COLO668 (cell line): ENCODE measurements at regions not wholly inside any gene's neighbourhood (a gene's known extent, or its start where the extent isn't known, plus 50 kb on each side); places are given as distances from the start of the nearest gene placed in this dataset.

Experiments used
- DNase-seq: peaks from one replicate; lab custom pipeline; 2025; ENCODE audit not compliant: unreplicated experiment; lab: John Stamatoyannopoulos, UW

DNA sequence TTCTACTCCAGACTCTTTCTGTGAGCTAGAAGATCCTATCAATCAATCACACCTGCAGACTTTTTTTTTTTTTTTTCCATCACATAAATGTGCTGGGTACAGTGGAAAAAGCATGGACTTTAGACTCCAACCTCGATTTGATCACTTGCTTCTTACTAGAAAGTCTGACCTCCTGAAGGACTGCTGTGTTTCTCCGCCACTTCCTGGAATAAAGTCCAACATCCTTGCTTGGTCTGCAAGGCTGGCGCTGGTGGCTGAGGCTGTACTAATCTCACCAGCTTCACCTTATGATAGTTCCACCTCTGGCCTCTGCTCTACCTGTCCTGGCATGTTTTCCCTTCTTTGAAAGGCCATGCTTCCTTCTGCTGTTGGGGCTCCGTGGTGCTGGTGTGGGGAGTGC, 60.9 kb upstream of the SESN3 start:
- no peak for DNase-seq

DNA sequence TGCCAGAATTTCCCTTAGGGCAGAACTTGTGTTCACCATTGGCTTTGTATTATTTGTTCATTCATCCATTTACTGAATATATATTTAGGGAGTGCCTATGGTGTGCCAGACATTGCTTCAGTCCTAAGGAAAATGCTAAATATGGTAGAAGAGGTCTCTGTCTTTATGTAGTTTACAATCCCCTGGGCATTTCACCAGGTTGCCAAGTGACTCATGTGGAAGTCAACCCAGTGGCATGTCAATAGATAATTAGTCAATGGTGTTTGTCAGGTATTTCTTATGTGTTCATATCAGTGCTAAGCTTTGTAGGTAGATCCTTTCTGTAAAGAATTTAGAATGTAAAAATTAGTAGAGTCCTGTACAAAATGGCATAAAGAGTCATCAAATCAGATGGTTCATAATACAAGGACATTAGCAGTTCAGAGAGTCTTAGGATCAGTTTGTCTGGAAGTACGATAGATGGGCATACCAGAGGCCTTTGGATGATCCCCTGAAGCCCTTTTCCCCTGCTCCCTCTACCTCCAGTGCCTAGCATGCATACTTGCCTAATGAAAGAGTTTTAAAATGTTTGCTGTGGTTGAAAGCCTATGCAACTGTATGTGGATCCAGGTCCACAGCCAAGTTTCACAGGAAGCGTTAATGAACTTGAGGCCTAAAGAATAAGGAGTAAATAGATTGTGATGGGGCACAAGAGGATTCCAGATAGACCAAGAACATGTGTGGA, 58.5 kb upstream of the SESN3 start:
- DNase-seq = no peak

DNA sequence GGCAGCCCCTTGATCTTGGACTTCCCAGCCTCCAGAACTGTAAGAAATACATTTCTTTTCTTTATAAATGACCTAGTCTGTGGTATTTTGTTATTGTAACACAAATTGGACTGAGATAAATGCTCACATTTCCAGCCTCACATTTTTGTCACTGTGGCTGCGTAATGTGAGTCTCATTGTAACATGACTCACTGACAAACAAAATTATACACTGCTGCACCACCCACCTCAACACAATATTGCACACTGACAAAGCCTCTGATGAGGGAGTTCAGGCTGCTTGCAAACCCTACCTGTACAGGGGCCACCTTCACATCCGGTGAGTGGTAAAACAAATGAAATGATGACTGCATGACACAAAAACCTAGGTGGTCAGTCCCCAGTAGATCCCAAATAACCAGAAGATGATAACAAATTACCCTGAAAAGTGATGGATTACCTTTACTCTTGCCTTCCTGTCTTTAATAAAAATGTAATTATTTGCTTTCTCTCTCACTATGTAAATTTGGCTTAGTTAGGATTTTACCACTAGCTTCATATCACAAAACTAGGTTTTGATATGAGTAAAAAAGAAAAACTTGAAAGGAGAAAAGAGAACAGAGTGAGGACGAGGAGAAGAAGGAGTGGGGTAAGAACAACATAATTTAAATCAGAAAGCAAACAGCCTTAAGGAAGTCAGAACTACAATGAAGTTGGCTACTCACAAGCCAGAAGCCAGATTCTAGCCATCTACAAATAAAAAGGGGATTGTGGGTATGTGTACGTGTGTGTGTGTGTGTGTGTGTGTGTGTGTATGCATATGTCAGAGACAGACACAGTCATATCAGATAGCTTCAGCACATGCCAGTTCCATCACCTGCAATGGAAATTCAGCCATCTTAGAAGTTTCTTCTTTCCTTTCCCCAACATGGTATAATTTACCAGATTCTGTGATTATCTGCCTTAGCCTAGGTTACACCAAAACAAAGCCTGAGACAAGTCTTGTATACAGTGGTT, 53.4 kb upstream of the SESN3 start:
- no peak for DNase-seq

DNA sequence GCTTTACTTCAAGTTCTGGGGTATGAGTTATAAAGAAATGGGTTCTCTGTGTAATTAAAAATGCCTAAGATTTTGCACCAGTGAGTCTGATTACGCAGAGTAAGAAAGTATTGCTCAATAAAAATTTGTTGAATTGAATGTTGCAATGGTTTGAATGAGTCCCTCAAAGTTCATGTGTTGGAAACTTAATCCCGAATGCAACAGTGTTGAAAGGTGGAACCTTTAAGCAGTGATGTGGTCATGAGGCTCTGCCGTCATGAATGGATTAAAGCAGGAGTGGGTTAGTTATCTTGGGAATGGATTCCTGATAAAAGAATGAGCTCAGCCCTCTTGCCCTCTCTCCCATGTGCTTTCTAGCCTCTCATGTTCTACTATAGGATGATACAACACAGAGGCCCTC, 52.6 kb upstream of the SESN3 start:
- DNase-seq = no peak

DNA sequence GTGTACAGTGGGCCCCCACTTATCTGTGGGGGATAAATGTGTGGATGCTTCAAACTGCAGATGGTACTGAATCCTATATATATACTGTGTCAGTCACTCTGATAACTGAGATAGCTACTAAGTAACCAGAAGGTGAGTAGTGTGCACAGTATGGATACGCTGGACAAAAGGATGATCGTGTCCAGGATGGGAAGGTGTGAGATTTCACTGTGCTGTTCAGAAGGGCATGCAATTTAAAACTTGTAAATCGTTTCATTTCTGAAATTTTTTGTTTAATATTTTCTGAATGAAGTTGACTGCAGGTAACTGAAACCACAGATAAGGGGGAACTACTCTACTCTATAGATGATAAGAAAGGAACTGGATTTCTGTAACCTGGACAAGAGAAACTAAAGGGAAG, 52.1 kb upstream of the SESN3 start:
- DNase-seq = no peak

DNA sequence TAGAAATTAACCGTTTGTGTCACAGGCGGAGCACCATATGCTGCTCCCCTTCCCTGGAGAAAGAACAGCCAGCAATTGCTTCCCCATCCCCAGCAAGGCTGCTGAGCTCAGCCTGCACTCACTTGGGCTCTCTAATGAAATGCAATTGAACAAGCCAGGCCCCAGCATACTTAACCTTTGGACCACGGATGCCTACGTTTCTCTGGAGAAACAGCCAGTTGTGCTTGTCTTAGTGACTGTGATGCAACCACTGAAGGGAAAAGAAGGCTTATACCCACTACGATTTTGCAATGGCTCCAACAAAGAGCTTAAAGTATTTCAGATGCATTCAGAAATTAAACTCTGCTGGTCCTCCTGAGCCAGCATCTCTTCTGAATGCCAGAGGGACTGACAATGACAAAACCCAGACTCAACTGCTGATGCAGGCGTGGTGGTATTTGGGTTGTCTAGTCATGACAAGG, 51.3 kb upstream of the SESN3 start:
- DNase-seq = peak; percentile 24
